NCI-H2196 treated with DMSO at 0.1 percent for 48 hours (cell line): ENCODE measurements at regions not wholly inside any gene's neighbourhood (a gene's known extent, or its start where the extent isn't known, plus 50 kb on each side); places are given as distances from the start of the nearest gene placed in this dataset.

Experiments
- DNase-seq: peaks from one replicate; lab custom pipeline; 2025; ENCODE audit not compliant: unreplicated experiment; lab: John Stamatoyannopoulos, UW

DNA sequence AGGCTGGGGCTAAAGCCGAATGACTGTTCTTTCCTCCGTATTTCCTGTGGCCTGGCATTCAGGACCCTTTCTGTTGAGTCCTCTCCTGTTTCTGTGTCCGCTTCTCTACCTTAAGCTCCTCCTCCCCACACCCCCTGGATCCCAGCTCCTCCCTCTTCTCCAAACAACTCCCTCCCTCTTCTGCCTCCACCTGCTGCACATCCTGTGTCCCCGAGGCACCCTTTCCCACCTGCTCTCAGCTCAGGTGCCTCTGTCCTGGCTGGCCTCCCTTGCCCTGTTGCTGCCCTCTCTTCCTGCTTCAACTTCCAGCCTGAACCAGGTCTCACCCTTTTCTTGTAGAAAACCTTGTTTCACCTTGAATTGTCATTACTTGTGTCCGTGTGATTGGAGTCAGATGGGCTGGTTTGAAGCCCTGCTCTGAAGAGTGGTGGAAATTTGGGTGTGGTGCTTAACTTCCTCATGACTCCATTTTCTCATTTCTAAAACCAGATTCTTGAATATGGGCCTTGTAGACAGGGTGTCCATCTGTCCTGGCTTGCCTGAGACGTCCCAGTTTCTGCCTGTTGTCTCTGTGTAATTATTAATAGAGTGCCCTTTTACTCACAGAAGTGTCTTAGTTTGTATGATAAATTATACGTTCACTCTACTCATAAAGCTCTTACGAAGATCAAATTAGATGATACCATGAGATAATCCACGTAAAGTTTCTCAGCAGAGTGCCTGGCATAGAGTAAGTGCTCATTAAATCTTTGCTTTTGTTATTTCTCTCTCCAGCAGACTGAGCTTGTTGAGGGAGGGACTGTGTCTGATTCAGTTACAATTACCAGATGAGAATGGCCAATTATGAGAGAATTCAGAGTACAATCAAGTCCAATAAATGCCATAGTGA, 58.9 kb upstream of the TRABD2B start:
- DNase-seq, result peak; percentile 39

DNA sequence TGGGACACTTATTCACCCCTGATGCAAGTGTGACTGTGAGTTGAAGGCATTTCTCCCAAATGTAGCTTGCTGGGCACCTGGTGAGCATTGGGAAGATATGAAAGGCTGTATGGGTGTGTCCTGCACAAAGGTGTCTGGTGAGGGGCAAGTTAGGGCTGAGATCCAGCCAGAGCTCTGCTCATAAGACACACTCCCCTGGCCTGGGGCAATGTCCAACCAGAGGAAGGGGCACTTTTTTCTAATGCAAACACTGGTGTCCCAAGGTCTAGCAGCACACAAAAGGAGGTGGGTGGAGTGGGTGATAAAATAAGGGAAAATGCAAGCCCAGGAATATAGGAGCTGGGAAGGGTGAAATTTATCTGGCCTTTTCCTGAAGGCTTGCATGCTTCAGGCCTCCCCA, 57.0 kb upstream of the TRABD2B start:
- no peak for DNase-seq

DNA sequence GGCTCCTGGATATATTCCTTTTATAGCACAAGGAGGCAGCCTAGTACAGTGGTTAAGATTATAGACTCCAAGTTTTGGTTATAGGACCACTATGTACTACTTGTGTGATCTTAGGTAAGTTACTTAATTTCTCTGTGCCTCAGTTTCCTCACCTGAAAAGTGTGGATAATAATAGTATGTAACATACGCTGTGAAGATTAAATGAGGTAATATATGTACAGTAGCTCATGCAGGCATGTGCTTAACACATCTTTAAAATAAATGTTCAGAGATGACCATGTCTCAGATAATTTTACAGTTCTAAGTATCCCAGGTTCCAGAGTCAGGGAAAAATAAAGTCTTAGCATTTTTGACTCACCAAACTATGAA, 55.7 kb upstream of the TRABD2B start:
- no peak for DNase-seq

DNA sequence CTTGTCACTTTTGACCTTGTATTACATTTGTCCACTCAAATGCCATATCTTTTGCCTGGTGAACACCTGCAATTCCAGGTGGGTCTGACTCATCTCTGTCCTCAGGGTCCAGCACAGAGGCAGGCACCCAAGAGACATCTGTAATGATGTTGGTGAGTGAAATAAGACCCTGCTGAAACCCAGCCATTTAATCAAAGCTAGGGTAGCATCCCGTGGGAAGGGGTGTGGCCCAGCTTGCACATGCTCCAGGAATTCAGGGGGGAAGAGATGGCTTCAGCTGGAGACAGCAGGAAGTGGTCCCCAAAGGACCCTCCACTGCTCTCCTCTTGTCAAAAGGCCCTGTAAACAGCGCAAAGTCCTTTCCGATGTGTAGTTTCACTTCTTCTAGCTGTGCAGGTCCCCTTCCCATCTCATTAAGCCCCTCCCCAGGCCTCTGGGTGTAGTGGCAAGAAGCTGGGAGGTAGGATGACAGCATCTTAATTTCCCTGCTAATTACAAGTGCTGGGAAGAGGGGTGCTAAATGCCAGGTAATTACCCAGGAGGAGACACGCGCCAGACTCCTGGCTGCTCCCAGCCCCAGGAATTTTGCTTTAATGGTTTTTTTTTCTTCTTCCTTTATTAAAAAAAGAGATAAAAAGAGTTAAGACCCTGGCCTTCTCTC, 54.4 kb upstream of the TRABD2B start:
- no peak for DNase-seq

DNA sequence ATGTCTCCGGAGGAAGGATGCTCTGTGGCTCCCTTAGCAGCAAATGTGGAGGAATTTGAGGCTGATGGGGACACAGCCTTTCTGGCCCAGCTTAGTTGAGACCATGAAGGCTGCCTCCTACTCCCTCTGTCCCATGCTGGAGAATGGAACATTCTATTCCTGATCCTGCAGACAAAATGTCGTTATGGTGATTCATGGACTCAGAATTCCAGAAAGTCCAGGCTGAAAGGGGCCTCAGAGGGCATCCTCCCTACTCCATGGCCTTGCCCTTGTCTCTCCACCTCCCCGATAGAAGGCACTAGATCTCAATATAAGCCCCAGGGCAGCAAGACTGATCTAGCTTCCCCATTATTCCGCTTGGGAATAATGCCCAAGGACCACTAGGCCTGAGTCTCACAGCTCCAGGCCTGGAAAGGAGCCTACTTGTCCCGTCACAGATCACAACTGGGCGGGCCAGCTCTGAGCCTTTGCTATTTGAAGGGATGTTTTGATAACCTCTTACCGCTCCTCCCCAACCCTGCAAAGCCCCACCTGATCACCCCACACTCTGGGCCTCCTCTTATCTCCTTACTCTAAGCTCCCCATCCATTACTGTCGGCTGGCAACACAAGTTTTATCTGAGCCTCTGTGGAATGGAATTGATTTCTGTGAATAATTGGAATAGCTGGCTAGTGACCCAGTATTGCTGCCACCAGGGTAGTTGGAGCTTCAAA, 52.8 kb upstream of the TRABD2B start:
- DNase-seq, result no peak

DNA sequence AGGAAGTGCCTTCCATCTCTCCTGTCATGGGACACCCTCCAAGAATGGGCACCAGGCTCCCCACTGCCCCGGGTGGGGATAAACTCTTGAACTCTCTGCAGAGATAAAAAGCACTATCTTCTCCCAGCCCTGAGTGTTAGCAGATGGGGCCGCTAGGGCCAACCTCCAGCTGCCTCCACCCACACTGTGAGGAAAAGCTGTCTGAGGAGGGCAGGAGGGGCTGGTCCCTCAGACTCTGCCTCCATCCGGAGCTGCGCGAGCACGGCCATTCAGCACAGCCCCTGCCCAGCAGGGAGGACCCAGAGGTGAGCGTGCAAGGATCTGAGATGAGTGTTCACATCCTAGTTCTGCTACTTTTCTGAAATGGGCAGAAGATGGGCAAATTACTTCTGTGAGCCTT, 51.8 kb upstream of the TRABD2B start:
- no peak for DNase-seq

DNA sequence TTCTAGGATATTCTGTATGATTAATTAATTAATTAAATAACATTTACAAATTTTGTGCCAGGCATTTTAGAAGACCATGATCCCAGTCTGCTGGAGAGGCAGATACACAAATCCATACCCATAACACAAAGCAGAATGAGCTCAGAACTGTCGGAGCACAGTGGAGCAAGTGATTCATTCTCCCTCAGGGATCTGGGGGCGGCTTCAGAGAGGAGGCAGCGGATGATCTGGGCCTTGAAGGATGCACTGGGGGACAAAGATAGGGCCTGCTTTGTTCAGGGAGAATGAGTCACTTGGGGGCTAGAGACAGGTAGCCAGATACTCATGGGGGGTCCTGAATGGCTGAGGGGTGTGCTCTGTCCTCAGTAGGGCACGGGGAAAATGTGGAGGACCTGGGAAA, 50.9 kb upstream of the TRABD2B start:
- no peak for DNase-seq

DNA sequence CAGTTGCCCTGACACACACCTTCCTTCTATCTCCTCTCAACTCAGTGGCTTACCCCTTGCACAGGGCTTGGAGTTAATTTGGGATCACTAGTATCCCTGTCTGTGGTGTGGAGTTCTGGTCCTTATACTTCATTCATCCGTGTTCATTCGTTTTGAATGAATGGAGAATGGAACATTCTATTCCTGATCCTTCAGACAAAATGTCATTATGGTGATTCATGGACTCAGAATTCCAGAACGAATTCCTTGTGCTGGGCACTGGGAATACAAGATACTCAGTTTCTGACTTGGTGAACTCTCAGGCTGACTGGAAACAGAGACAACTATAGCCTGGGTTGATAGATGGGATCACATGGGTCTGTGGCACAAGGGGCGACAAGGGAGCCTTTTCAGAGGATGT, 49.9 kb upstream of the TRABD2B start:
- DNase-seq, result no peak
